HepG2 (cell line): ENCODE measurements at regions not wholly inside any gene's neighbourhood (a gene's known extent, or its start where the extent isn't known, plus 50 kb on each side); places are given as distances from the start of the nearest gene placed in this dataset.

Experiments used
- ARNTL ChIP-seq: sonication (generic); formaldehyde crosslinking; IDR thresholded peaks from 2 replicates; pipeline ENCODE4 v1.4.0; 2020; ENCODE audit warnings: mild to moderate bottlenecking, missing genetic modification reagents
- CHD2 ChIP-seq: IDR thresholded peaks from 2 replicates; pipeline ENCODE4 v1.6.1; 2011; ENCODE audit warnings: low read depth, low read length, improper control_type of control experiment
- FOXA3 ChIP-seq: IDR thresholded peaks from 2 replicates; pipeline ENCODE4 v1.6.1; 2016; ENCODE audit warnings: missing genetic modification reagents, missing compliant biosample characterization
- FOXP1 ChIP-seq, 2 experiments: fragments of 450-650 bp in 1 of 2; IDR thresholded peaks; 2 replicates each; pipeline ENCODE4 v1.6.1; 2017 to 2018; ENCODE audit warnings: antibody characterized with exemption in 1 of 2
- IKZF1 ChIP-seq: fragments of 450-650 bp; IDR thresholded peaks from 2 replicates; pipeline ENCODE4 v1.7.1; 2016
- KMT2A ChIP-seq: sonication (generic); formaldehyde crosslinking; IDR thresholded peaks from 2 replicates; pipeline ENCODE4 v1.4.0; 2020; ENCODE audit warnings: missing genetic modification reagents
- MATR3 ChIP-seq: sonication (generic); formaldehyde crosslinking; IDR thresholded peaks from 2 replicates; pipeline ENCODE4 v1.4.0; 2020; ENCODE audit warnings: missing genetic modification reagents
- NR2F1 ChIP-seq, 2 experiments: fragments of 450-650 bp in 1 of 2; formaldehyde crosslinking in 1 of 2; IDR thresholded peaks; 2 replicates each; pipeline versions ENCODE4 v1.5.0 to v1.6.1; 2016 to 2020; ENCODE audit warnings: mild to moderate bottlenecking in 1 of 2, missing compliant biosample characterization in 1 of 2, missing genetic modification reagents in 1 of 2, moderate library complexity in 1 of 2
- RARA ChIP-seq: IDR thresholded peaks from 2 replicates; pipeline ENCODE4 v1.6.1; 2016; ENCODE audit warnings: missing genetic modification reagents, missing compliant biosample characterization
- RBFOX2 ChIP-seq: fragments of 200-400 bp; formaldehyde crosslinking; IDR thresholded peaks from 2 replicates; pipeline ENCODE4 v1.6.1; 2017; ENCODE audit warnings: low read depth, mild to moderate bottlenecking, low read length
- SRF ChIP-seq: IDR thresholded peaks from 2 replicates; pipeline ENCODE4 v1.6.1; 2011; ENCODE audit warnings: mild to moderate bottlenecking, low read depth, low read length, moderate library complexity
- STAG1 ChIP-seq: sonication (generic); formaldehyde crosslinking; IDR thresholded peaks from 2 replicates; pipeline ENCODE4 v1.4.0; 2020; ENCODE audit warnings: missing genetic modification reagents
- TGIF2 ChIP-seq: IDR thresholded peaks from 2 replicates; pipeline ENCODE4 v1.6.1; 2016; ENCODE audit warnings: control low read depth, missing compliant biosample characterization
- ZKSCAN1 ChIP-seq: fragments of 150-350 bp; IDR thresholded peaks from 2 replicates; pipeline ENCODE4 v1.6.1; 2014; ENCODE audit warnings: low read length
- ZNF12 ChIP-seq: sonication (generic); formaldehyde crosslinking; IDR thresholded peaks from 2 replicates; pipeline ENCODE4 v1.5.0; 2020; ENCODE audit warnings: missing genetic modification reagents
- ZNF430 ChIP-seq: sonication (generic); formaldehyde crosslinking; IDR thresholded peaks from 2 replicates; pipeline ENCODE4 v1.9.0; 2021; ENCODE audit warnings: mild to moderate bottlenecking, missing genetic modification reagents
- ZNF510 ChIP-seq: sonication (generic); formaldehyde crosslinking; IDR thresholded peaks from 2 replicates; pipeline ENCODE4 v1.4.0; 2020; ENCODE audit warnings: low read depth, mild to moderate bottlenecking, missing genetic modification reagents
- ZNF737 ChIP-seq: sonication (generic); formaldehyde crosslinking; IDR thresholded peaks from 2 replicates; pipeline ENCODE4 v1.5.0; 2020; ENCODE audit warnings: missing genetic modification reagents, mild to moderate bottlenecking, borderline replicate concordance
- ZNF850 ChIP-seq: sonication (generic); formaldehyde crosslinking; conservative IDR thresholded peaks from 2 replicates; pipeline ENCODE4 v1.9.0; 2021; ENCODE audit warnings: mild to moderate bottlenecking, missing genetic modification reagents
- TF ChIP-seq, protein P1 (sequence below): sonication (generic); formaldehyde crosslinking; conservative IDR thresholded peaks from 2 replicates; pipeline ENCODE4 v1.4.0; 2020; ENCODE audit warnings: missing genetic modification reagents
- TF ChIP-seq, protein P2 (sequence below): sonication (generic); formaldehyde crosslinking; IDR thresholded peaks from 2 replicates; pipeline ENCODE4 v1.4.0; 2020; ENCODE audit warnings: missing genetic modification reagents
- TF ChIP-seq, protein P3 (sequence below): sonication (generic); formaldehyde crosslinking; conservative IDR thresholded peaks from 2 replicates; pipeline ENCODE4 v1.4.0; 2020; ENCODE audit warnings: mild to moderate bottlenecking, missing genetic modification reagents, moderate library complexity
- TF ChIP-seq, protein P4 (sequence below): sonication (generic); formaldehyde crosslinking; IDR thresholded peaks from 2 replicates; pipeline ENCODE4 v1.8.1; 2023; ENCODE audit warnings: mild to moderate bottlenecking, missing genetic modification reagents

DNA sequence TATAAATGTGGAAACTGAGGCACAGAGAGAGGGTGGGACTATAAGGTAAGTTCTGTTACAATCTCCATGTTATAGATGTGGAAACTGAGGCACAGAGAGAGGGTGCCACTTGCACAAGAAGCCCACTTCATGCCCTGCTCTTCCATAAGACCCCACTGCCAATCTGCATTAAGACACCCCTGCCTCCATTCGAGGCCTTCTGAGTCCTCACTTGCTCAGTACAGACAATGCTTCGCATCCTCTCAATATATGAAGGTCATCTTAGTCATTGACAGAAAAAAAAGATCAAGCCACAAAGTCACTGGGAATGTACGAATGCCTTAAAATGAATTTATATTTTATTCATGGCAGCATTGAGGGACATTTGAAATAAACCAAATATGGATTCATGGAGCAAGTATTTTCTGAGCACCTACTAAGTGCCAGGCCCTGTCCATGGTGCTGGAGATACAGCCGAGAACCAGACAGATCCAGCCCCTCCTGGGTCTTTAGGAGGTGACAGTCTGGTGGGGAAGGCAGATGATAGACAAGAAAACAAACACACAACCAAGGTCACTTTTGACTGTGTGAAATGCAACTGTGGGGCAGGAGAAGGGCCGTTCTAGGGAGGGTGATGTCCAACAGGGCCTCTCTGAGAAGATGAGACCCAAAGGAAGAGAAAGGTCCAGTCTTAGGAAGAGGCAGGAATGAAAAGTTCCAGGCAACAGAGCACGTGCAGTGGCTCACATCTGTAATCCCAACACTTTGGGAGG is 92.5 kb upstream of the PTPN1 start (continued):
- TF ChIP-seq, protein P1, sequence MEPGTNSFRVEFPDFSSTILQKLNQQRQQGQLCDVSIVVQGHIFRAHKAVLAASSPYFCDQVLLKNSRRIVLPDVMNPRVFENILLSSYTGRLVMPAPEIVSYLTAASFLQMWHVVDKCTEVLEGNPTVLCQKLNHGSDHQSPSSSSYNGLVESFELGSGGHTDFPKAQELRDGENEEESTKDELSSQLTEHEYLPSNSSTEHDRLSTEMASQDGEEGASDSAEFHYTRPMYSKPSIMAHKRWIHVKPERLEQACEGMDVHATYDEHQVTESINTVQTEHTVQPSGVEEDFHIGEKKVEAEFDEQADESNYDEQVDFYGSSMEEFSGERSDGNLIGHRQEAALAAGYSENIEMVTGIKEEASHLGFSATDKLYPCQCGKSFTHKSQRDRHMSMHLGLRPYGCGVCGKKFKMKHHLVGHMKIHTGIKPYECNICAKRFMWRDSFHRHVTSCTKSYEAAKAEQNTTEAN (CRISPR knock-in tag) = peak; percentile 49
- TF ChIP-seq ZNF850 (CRISPR knock-in tag) = 0 out of 2 replicates have a peak, but pooled peaks have one; percentile 33
- 0 out of 2 replicates have a peak, but pooled peaks have one; percentile 23 for TF ChIP-seq ARNTL
- TF ChIP-seq IKZF1 = no peak
- TF ChIP-seq CHD2 = no peak
- peak; percentile 100 for TF ChIP-seq ZKSCAN1
- no peak for TF ChIP-seq MATR3 (CRISPR knock-in tag)
- TF ChIP-seq SRF = no peak
- TF ChIP-seq, protein P2, sequence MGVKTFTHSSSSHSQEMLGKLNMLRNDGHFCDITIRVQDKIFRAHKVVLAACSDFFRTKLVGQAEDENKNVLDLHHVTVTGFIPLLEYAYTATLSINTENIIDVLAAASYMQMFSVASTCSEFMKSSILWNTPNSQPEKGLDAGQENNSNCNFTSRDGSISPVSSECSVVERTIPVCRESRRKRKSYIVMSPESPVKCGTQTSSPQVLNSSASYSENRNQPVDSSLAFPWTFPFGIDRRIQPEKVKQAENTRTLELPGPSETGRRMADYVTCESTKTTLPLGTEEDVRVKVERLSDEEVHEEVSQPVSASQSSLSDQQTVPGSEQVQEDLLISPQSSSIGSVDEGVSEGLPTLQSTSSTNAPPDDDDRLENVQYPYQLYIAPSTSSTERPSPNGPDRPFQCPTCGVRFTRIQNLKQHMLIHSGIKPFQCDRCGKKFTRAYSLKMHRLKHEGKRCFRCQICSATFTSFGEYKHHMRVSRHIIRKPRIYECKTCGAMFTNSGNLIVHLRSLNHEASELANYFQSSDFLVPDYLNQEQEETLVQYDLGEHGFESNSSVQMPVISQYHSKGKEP (CRISPR knock-in tag) = no peak
- 0 out of 2 replicates have a peak, but pooled peaks have one; percentile 5 for TF ChIP-seq STAG1 (CRISPR knock-in tag)
- TF ChIP-seq ZNF737 (CRISPR knock-in tag) = 0 out of 2 replicates have a peak, but pooled peaks have one; percentile 63
- TF ChIP-seq NR2F1 (CRISPR knock-in tag; IDR thresholded peaks at IDR 0.05) = 0 out of 4 replicates have a peak, but pooled peaks of 1 of the 2 experiments have one; percentile 2
- TF ChIP-seq, protein P3, sequence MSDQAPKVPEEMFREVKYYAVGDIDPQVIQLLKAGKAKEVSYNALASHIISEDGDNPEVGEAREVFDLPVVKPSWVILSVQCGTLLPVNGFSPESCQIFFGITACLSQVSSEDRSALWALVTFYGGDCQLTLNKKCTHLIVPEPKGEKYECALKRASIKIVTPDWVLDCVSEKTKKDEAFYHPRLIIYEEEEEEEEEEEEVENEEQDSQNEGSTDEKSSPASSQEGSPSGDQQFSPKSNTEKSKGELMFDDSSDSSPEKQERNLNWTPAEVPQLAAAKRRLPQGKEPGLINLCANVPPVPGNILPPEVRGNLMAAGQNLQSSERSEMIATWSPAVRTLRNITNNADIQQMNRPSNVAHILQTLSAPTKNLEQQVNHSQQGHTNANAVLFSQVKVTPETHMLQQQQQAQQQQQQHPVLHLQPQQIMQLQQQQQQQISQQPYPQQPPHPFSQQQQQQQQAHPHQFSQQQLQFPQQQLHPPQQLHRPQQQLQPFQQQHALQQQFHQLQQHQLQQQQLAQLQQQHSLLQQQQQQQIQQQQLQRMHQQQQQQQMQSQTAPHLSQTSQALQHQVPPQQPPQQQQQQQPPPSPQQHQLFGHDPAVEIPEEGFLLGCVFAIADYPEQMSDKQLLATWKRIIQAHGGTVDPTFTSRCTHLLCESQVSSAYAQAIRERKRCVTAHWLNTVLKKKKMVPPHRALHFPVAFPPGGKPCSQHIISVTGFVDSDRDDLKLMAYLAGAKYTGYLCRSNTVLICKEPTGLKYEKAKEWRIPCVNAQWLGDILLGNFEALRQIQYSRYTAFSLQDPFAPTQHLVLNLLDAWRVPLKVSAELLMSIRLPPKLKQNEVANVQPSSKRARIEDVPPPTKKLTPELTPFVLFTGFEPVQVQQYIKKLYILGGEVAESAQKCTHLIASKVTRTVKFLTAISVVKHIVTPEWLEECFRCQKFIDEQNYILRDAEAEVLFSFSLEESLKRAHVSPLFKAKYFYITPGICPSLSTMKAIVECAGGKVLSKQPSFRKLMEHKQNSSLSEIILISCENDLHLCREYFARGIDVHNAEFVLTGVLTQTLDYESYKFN (CRISPR knock-in tag) = peak; percentile 50; the same call in 1 of the 2 replicates
- TF ChIP-seq ZNF430 (CRISPR knock-in tag) = peak; percentile 68; the same call in 1 of the 2 replicates
- peak; percentile 30; the same call in 1 of the 2 replicates for TF ChIP-seq FOXA3 (CRISPR knock-in tag)
- TF ChIP-seq ZNF12 (CRISPR knock-in tag) = peak; percentile 50; the same call in 1 of the 2 replicates
- TF ChIP-seq, protein P4, sequence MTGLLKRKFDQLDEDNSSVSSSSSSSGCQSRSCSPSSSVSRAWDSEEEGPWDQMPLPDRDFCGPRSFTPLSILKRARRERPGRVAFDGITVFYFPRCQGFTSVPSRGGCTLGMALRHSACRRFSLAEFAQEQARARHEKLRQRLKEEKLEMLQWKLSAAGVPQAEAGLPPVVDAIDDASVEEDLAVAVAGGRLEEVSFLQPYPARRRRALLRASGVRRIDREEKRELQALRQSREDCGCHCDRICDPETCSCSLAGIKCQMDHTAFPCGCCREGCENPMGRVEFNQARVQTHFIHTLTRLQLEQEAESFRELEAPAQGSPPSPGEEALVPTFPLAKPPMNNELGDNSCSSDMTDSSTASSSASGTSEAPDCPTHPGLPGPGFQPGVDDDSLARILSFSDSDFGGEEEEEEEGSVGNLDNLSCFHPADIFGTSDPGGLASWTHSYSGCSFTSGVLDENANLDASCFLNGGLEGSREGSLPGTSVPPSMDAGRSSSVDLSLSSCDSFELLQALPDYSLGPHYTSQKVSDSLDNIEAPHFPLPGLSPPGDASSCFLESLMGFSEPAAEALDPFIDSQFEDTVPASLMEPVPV (CRISPR knock-in tag) = no peak
- no peak for TF ChIP-seq KMT2A (CRISPR knock-in tag)
- no peak for TF ChIP-seq RBFOX2
- TF ChIP-seq TGIF2 (CRISPR knock-in tag) = no peak
- no peak for TF ChIP-seq ZNF510 (CRISPR knock-in tag)
- no peak for TF ChIP-seq FOXP1 (IDR thresholded peaks at IDR 0.05)
- TF ChIP-seq FOXP1 (CRISPR knock-in tag; IDR thresholded peaks at IDR 0.05) = peak; percentile 11; the same call in 1 of the 2 replicates
- TF ChIP-seq RARA = peak; percentile 45
